HepG2 (cell line): ENCODE measurements at regions not wholly inside any gene's neighbourhood (a gene's known extent, or its start where the extent isn't known, plus 50 kb on each side); places are given as distances from the start of the nearest gene placed in this dataset.

Experiments used
- ATAC-seq: fragments of 200-7000 bp; cut with Tn5 transposase; 3 replicates; pipeline ENCODE4 v1.9.1; 2020; ENCODE audit warnings: mild to moderate bottlenecking, moderate library complexity
- BruUV-seq: library from RNA; stranded (reverse); fragments of 400-500 nt; replicated peaks from 2 replicates; lab custom pipeline; 2021; lab: Mats Ljungman, UMichigan
- CTCF ChIA-PET: fragments of 300-600 bp; formaldehyde crosslinking; extraction: SDS; loops from one replicate; lab custom pipeline; 2021; ENCODE audit warnings: low total read pairs, inconsistent platforms, low intra/inter-chr PET ratio; lab: Yijun Ruan, JAX
- POLR2A ChIA-PET: fragments of 350-600 bp; sonication (Branson Sonifier 250); formaldehyde crosslinking; loops from one replicate; lab custom pipeline; 2020; ENCODE audit warnings: antibody characterized with exemption, inconsistent platforms; lab: Yijun Ruan, JAX
- DNase-seq: peaks from one replicate; pipeline ENCODE4 v3.0.0-alpha.2; 2015; ENCODE audit warnings: low spot score
- FAIRE-seq: peaks from 3 replicates; lab custom pipeline; 2011; peaks lifted over from hg19 to GRCh38; lab: Jason Lieb, UNC
- H2AFZ ChIP-seq: one replicate; pipeline ENCODE4 v1.6.1; 2011; ENCODE audit warnings: low read length, inconsistent platforms
- H3K27ac ChIP-seq: fragments of 300-600 bp; 3 replicates; pipeline ENCODE4 v1.8.0; 2011; ENCODE audit warnings: mixed run types, mild to moderate bottlenecking, mixed read lengths, low read length, inconsistent platforms; ENCODE audit not compliant: insufficient read depth; ENCODE audit errors: extremely low read length
- H3K27me3 ChIP-seq, 2 experiments: fragments of 200-600 bp in 1 of 2; 2 replicates in 1 of 2; 3 replicates in 1 of 2; pipeline versions ENCODE4 v1.6.0 to v1.8.0; 2011; ENCODE audit warnings: low read length in 2 of 2, mild to moderate bottlenecking in 2 of 2, moderate library complexity in 2 of 2, inconsistent platforms in 1 of 2; ENCODE audit not compliant: insufficient read depth in 2 of 2, control insufficient read depth in 1 of 2
- H3K36me3 ChIP-seq, 2 experiments: fragments of 200-600 bp in 1 of 2; replicated peaks in 1 of 2; 2 replicates in 1 of 2; 3 replicates in 1 of 2; pipeline versions ENCODE4 v1.5.1 to v1.8.0; 2011; ENCODE audit warnings: low read length in 2 of 2, inconsistent platforms in 1 of 2; ENCODE audit not compliant: insufficient read depth in 2 of 2, control insufficient read depth in 1 of 2
- H3K4me1 ChIP-seq: 2 replicates; pipeline ENCODE4 v1.5.1; 2012; ENCODE audit warnings: low read length, inconsistent platforms; ENCODE audit not compliant: insufficient read depth
- H3K4me2 ChIP-seq: 2 replicates; pipeline ENCODE4 v1.6.0; 2011; ENCODE audit warnings: low read depth, low read length, inconsistent platforms
- H3K4me3 ChIP-seq, 3 experiments: fragments of 200-600 bp in 1 of 3; sonication (generic), shearing (Covaris generic) in 1 of 3; replicated peaks in 1 of 3; 2 replicates each; pipeline ENCODE4 v1.5.1; 2011 to 2016; ENCODE audit warnings: low read length in 3 of 3, inconsistent platforms in 2 of 3, low read depth in 2 of 3, mild to moderate bottlenecking in 2 of 3, control low read depth in 1 of 3, mixed read lengths in 1 of 3; ENCODE audit not compliant: insufficient read depth in 1 of 3
- H3K79me2 ChIP-seq: one replicate; pipeline ENCODE4 v1.6.1; 2011; ENCODE audit warnings: low read length, inconsistent platforms; ENCODE audit not compliant: insufficient read depth
- H3K9ac ChIP-seq: 2 replicates; pipeline ENCODE4 v1.6.0; 2011; ENCODE audit warnings: mild to moderate bottlenecking, low read depth, low read length, inconsistent platforms; ENCODE audit not compliant: insufficient read depth
- H3K9me3 ChIP-seq: 2 replicates; pipeline ENCODE4 v1.5.1; 2012; ENCODE audit warnings: mild to moderate bottlenecking, low read length
- H4K20me1 ChIP-seq: 2 replicates; pipeline ENCODE4 v1.6.0; 2011; ENCODE audit warnings: inconsistent platforms, mild to moderate bottlenecking, low read length, moderate library complexity; ENCODE audit not compliant: insufficient read depth
- ARID5B ChIP-seq: IDR thresholded peaks from 2 replicates; pipeline ENCODE4 v1.4.0; 2020; ENCODE audit warnings: mild to moderate bottlenecking, missing genetic modification reagents
- ATF7 ChIP-seq, 2 experiments: fragments of 450-650 bp in 1 of 2; sonication (generic) in 1 of 2; formaldehyde crosslinking in 1 of 2; IDR thresholded peaks; 2 replicates each; pipeline versions ENCODE4 v1.4.0 to v1.6.1; 2016 to 2020; ENCODE audit warnings: antibody characterized with exemption in 1 of 2, mild to moderate bottlenecking in 1 of 2, missing genetic modification reagents in 1 of 2
- CCDC6 ChIP-seq: sonication (generic); formaldehyde crosslinking; IDR thresholded peaks from 2 replicates; pipeline ENCODE4 v1.8.1; 2022; ENCODE audit warnings: mild to moderate bottlenecking, missing genetic modification reagents, moderate library complexity
- CSRNP1 ChIP-seq: sonication (generic); formaldehyde crosslinking; IDR thresholded peaks from 2 replicates; pipeline ENCODE4 v1.8.1; 2023; ENCODE audit warnings: mild to moderate bottlenecking, missing genetic modification reagents
- JDP2 ChIP-seq: sonication (generic); formaldehyde crosslinking; IDR thresholded peaks from 2 replicates; pipeline ENCODE4 v1.8.1; 2022; ENCODE audit warnings: missing genetic modification reagents, borderline replicate concordance
- KAT2B ChIP-seq: fragments of 150-350 bp; IDR thresholded peaks from 2 replicates; pipeline ENCODE4 v1.6.1; 2014; ENCODE audit warnings: low read depth, low read length, borderline replicate concordance
- MXD1 ChIP-seq: sonication (generic); formaldehyde crosslinking; IDR thresholded peaks from 2 replicates; pipeline ENCODE4 v1.4.0; 2020; ENCODE audit warnings: mild to moderate bottlenecking, missing genetic modification reagents
- SALL2 ChIP-seq: sonication (generic); formaldehyde crosslinking; IDR thresholded peaks from 2 replicates; pipeline ENCODE4 v1.8.1; 2023; ENCODE audit warnings: mild to moderate bottlenecking, missing genetic modification reagents, inconsistent platforms
- SRY ChIP-seq: sonication (generic); formaldehyde crosslinking; IDR thresholded peaks from 2 replicates; pipeline ENCODE4 v1.8.0; 2022; ENCODE audit warnings: mild to moderate bottlenecking, missing genetic modification reagents
- TOPORS ChIP-seq: sonication (generic); formaldehyde crosslinking; IDR thresholded peaks from 2 replicates; pipeline ENCODE4 v1.8.0; 2023; ENCODE audit warnings: mild to moderate bottlenecking, missing genetic modification reagents
- ZHX1 ChIP-seq: sonication (generic); formaldehyde crosslinking; IDR thresholded peaks from 2 replicates; pipeline ENCODE4 v1.8.1; 2022; ENCODE audit warnings: low read depth, mild to moderate bottlenecking, missing genetic modification reagents
- ZKSCAN8 ChIP-seq: IDR thresholded peaks from 2 replicates; pipeline ENCODE4 v1.6.1; 2016; ENCODE audit warnings: borderline replicate concordance, missing genetic modification reagents, missing compliant biosample characterization
- ZNF550 ChIP-seq: sonication (generic); formaldehyde crosslinking; IDR thresholded peaks from 2 replicates; pipeline ENCODE4 v1.4.0; 2020; ENCODE audit warnings: mild to moderate bottlenecking, missing genetic modification reagents, borderline replicate concordance
- ZNF83 ChIP-seq: sonication (generic); formaldehyde crosslinking; IDR thresholded peaks from 2 replicates; pipeline ENCODE4 v1.4.0; 2020; ENCODE audit warnings: missing genetic modification reagents, mild to moderate bottlenecking, borderline replicate concordance
- ZNF850 ChIP-seq: sonication (generic); formaldehyde crosslinking; conservative IDR thresholded peaks from 2 replicates; pipeline ENCODE4 v1.9.0; 2021; ENCODE audit warnings: mild to moderate bottlenecking, missing genetic modification reagents
- ZSCAN30 ChIP-seq: sonication (generic); formaldehyde crosslinking; IDR thresholded peaks from 2 replicates; pipeline ENCODE4 v1.5.0; 2020; ENCODE audit warnings: mild to moderate bottlenecking, missing genetic modification reagents
- WGBS: methylation state at CpG from one replicate; pipeline ENCODE4 v1.1.6; 2017; ENCODE audit warnings: low lambda C conversion rate; 5-methylcytosine and 5-hydroxymethylcytosine counted together
- in situ Hi-C: cut with HindIII; loops from 2 replicates; pipeline ENCODE4 v1.10.0; 2017; ENCODE audit warnings: low pct_unique_long_range_greater_than_20kb; ENCODE audit not compliant: extremely low pct_ligation_motif_present
- intact Hi-C: fragments of 100-400 bp; cut with micrococcal nuclease; formaldehyde crosslinking; loops from one replicate; pipeline ENCODE4 v1.10.0; 2022; ENCODE audit not compliant: unreplicated experiment

GRCh38 chr4:8760561-8760960, 111.1 kb downstream of the HMX1 start:
- no peaks in the 10 kb centered on the region for H3K79me2 ChIP-seq
- FAIRE-seq: no peak
- ATAC-seq: no peak
- 13% methylated on average over 4 of the region's 11 CpGs for WGBS
- ChIA-PET POLR2A (no interaction called here), CTCF (no interaction called here)
- no peaks in the 10 kb centered on the region for H3K36me3 ChIP-seq
- H3K9ac ChIP-seq: no peak overlapping the region
- no peak overlapping the region for H3K4me2 ChIP-seq
- in situ Hi-C loops: no loop called here
- intact Hi-C loops: no loop called here
- H3K4me3 ChIP-seq: no peak overlapping the region
- no peak for DNase-seq
- H3K27ac ChIP-seq: no peak overlapping the region
- no peak overlapping the region for H2AFZ ChIP-seq
- H3K27me3 ChIP-seq: peaks cover 7 to 39% of the 10 kb centered on the region in 2 experiments; a peak in 4 of 5 replicates
- no peaks in the 10 kb centered on the region for H3K9me3 ChIP-seq
- no peak for TF ChIP-seq ZKSCAN8 (CRISPR knock-in tag)
- TF ChIP-seq ZHX1 (CRISPR knock-in tag): no peak
- TF ChIP-seq ZSCAN30 (CRISPR knock-in tag): no peak
- no peak for TF ChIP-seq ATF7 (IDR thresholded peaks at IDR 0.05)
- TF ChIP-seq ATF7 (CRISPR knock-in tag; IDR thresholded peaks at IDR 0.05): no peak
- TF ChIP-seq CSRNP1 (CRISPR knock-in tag): no peak
- no peak for TF ChIP-seq MXD1 (CRISPR knock-in tag)
- no peak for TF ChIP-seq SALL2 (CRISPR knock-in tag)
- TF ChIP-seq JDP2: no peak
- TF ChIP-seq ZNF850 (CRISPR knock-in tag): no peak
- TF ChIP-seq CCDC6: no peak
- TF ChIP-seq KAT2B: no peak
- no peak for TF ChIP-seq SRY
- TF ChIP-seq ZNF83 (CRISPR knock-in tag): no peak
- TF ChIP-seq ZNF550 (CRISPR knock-in tag): no peak
- TF ChIP-seq TOPORS (CRISPR knock-in tag): no peak
- no peak for TF ChIP-seq ARID5B (CRISPR knock-in tag)
- H3K4me1 ChIP-seq: no peaks in the 10 kb centered on the region
- BruUV-seq: no TSS peak
- H4K20me1 ChIP-seq: no peaks in the 10 kb centered on the region
